ENCODE measurements at regions not wholly inside any gene's neighbourhood (a gene's known extent, or its start where the extent isn't known, plus 50 kb on each side); places are given as distances from the start of the nearest gene placed in this dataset.

- no peak for TF ChIP-seq CREB1 (CRISPR knock-in tag; IDR thresholded peaks at IDR 0.05; ENCODE audit: low read depth)
- no peak for TF ChIP-seq CTCF (conservative IDR thresholded peaks at IDR 0.05; ENCODE audit: low read depth in 2 of 2)
- no peak for TF ChIP-seq EZH2phosphoT487 (IDR thresholded peaks at IDR 0.05; ENCODE audit: unreplicated experiment)
- TF ChIP-seq STAT1 (IDR thresholded peaks at IDR 0.05; ENCODE audit: unreplicated experiment): no peak
- TF ChIP-seq, protein P1, sequence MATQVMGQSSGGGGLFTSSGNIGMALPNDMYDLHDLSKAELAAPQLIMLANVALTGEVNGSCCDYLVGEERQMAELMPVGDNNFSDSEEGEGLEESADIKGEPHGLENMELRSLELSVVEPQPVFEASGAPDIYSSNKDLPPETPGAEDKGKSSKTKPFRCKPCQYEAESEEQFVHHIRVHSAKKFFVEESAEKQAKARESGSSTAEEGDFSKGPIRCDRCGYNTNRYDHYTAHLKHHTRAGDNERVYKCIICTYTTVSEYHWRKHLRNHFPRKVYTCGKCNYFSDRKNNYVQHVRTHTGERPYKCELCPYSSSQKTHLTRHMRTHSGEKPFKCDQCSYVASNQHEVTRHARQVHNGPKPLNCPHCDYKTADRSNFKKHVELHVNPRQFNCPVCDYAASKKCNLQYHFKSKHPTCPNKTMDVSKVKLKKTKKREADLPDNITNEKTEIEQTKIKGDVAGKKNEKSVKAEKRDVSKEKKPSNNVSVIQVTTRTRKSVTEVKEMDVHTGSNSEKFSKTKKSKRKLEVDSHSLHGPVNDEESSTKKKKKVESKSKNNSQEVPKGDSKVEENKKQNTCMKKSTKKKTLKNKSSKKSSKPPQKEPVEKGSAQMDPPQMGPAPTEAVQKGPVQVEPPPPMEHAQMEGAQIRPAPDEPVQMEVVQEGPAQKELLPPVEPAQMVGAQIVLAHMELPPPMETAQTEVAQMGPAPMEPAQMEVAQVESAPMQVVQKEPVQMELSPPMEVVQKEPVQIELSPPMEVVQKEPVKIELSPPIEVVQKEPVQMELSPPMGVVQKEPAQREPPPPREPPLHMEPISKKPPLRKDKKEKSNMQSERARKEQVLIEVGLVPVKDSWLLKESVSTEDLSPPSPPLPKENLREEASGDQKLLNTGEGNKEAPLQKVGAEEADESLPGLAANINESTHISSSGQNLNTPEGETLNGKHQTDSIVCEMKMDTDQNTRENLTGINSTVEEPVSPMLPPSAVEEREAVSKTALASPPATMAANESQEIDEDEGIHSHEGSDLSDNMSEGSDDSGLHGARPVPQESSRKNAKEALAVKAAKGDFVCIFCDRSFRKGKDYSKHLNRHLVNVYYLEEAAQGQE (IDR thresholded peaks at IDR 0.05; ENCODE audit: unreplicated experiment): no peak
- TF ChIP-seq, protein P2, sequence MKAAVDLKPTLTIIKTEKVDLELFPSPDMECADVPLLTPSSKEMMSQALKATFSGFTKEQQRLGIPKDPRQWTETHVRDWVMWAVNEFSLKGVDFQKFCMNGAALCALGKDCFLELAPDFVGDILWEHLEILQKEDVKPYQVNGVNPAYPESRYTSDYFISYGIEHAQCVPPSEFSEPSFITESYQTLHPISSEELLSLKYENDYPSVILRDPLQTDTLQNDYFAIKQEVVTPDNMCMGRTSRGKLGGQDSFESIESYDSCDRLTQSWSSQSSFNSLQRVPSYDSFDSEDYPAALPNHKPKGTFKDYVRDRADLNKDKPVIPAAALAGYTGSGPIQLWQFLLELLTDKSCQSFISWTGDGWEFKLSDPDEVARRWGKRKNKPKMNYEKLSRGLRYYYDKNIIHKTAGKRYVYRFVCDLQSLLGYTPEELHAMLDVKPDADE (IDR thresholded peaks at IDR 0.05): no peak
- TF ChIP-seq JUNB (IDR thresholded peaks at IDR 0.05; ENCODE audit: unreplicated experiment): no peak
- TF ChIP-seq NANOG (IDR thresholded peaks at IDR 0.05; ENCODE audit: borderline replicate concordance): no peak
- no peak for TF ChIP-seq POLR2AphosphoS5 (IDR thresholded peaks at IDR 0.05; ENCODE audit: low read depth)
- TF ChIP-seq EZH2 (IDR thresholded peaks at IDR 0.05; ENCODE audit: low read depth, unreplicated experiment): no peak
- no peak for TF ChIP-seq ZNF331 (CRISPR knock-in tag; IDR thresholded peaks at IDR 0.05; ENCODE audit: low read depth)
- no peak for TF ChIP-seq ZNF114 (CRISPR knock-in tag; IDR thresholded peaks at IDR 0.05)
- TF ChIP-seq, protein P3, sequence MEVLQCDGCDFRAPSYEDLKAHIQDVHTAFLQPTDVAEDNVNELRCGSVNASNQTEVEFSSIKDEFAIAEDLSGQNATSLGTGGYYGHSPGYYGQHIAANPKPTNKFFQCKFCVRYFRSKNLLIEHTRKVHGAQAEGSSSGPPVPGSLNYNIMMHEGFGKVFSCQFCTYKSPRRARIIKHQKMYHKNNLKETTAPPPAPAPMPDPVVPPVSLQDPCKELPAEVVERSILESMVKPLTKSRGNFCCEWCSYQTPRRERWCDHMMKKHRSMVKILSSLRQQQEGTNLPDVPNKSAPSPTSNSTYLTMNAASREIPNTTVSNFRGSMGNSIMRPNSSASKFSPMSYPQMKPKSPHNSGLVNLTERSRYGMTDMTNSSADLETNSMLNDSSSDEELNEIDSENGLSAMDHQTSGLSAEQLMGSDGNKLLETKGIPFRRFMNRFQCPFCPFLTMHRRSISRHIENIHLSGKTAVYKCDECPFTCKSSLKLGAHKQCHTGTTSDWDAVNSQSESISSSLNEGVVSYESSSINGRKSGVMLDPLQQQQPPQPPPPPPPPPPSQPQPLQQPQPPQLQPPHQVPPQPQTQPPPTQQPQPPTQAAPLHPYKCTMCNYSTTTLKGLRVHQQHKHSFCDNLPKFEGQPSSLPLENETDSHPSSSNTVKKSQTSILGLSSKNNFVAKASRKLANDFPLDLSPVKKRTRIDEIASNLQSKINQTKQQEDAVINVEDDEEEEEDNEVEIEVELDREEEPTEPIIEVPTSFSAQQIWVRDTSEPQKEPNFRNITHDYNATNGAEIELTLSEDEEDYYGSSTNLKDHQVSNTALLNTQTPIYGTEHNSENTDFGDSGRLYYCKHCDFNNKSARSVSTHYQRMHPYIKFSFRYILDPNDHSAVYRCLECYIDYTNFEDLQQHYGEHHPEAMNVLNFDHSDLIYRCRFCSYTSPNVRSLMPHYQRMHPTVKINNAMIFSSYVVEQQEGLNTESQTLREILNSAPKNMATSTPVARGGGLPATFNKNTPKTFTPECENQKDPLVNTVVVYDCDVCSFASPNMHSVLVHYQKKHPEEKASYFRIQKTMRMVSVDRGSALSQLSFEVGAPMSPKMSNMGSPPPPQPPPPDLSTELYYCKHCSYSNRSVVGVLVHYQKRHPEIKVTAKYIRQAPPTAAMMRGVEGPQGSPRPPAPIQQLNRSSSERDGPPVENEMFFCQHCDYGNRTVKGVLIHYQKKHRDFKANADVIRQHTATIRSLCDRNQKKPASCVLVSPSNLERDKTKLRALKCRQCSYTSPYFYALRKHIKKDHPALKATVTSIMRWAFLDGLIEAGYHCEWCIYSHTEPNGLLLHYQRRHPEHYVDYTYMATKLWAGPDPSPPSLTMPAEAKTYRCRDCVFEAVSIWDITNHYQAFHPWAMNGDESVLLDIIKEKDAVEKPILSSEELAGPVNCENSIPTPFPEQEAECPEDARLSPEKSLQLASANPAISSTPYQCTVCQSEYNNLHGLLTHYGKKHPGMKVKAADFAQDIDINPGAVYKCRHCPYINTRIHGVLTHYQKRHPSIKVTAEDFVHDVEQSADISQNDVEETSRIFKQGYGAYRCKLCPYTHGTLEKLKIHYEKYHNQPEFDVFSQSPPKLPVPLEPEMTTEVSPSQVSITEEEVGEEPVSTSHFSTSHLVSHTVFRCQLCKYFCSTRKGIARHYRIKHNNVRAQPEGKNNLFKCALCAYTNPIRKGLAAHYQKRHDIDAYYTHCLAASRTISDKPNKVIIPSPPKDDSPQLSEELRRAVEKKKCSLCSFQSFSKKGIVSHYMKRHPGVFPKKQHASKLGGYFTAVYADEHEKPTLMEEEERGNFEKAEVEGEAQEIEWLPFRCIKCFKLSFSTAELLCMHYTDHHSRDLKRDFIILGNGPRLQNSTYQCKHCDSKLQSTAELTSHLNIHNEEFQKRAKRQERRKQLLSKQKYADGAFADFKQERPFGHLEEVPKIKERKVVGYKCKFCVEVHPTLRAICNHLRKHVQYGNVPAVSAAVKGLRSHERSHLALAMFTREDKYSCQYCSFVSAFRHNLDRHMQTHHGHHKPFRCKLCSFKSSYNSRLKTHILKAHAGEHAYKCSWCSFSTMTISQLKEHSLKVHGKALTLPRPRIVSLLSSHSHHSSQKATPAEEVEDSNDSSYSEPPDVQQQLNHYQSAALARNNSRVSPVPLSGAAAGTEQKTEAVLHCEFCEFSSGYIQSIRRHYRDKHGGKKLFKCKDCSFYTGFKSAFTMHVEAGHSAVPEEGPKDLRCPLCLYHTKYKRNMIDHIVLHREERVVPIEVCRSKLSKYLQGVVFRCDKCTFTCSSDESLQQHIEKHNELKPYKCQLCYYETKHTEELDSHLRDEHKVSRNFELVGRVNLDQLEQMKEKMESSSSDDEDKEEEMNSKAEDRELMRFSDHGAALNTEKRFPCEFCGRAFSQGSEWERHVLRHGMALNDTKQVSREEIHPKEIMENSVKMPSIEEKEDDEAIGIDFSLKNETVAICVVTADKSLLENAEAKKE (CRISPR knock-in tag; IDR thresholded peaks at IDR 0.05): no peak
These were observed 58.7 kb upstream of the TBC1D5 start for GRCh38 chr3:17801131-17801530.
